ENCODE measurements at regions not wholly inside any gene's neighbourhood (a gene's known extent, or its start where the extent isn't known, plus 50 kb on each side); places are given as distances from the start of the nearest gene placed in this dataset.
"Not testable (repeated sequence)": the region's sequence is repeated elsewhere in the genome, so short reads cannot be mapped to it uniquely, and the experiment has no call there.

- DNase-seq (ENCODE audit: extremely low spot score, unreplicated experiment), result no peak
- Mint-ChIP-seq H3K9me3 (ENCODE audit: unreplicated experiment) (peaks cover 11% of the 10 kb centered on the region), H3K27me3 (ENCODE audit: unreplicated experiment) (peaks cover 2% of the 10 kb centered on the region), H3K36me3 (ENCODE audit: unreplicated experiment) (no peaks in the 10 kb centered on the region), H3K27ac (ENCODE audit: unreplicated experiment) (no peak overlapping the region), H3K4me1 (ENCODE audit: unreplicated experiment) (no peaks in the 10 kb centered on the region), H3K4me3 (ENCODE audit: unreplicated experiment) (no peak overlapping the region)
- TF ChIP-seq CTCF (IDR thresholded peaks at IDR 0.05), result no peak
Observed at GRCh38 chr17:72193391-72194106, 72.7 kb downstream of the SOX9 start.

GRCh38 chr17:72194107-72194440 is 73.3 kb downstream of the SOX9 start:
- not testable (repeated sequence) for H3K36me3 Mint-ChIP-seq (ENCODE audit: unreplicated experiment); H3K4me3 Mint-ChIP-seq (ENCODE audit: unreplicated experiment); H3K27ac Mint-ChIP-seq (ENCODE audit: unreplicated experiment); H3K27me3 Mint-ChIP-seq (ENCODE audit: unreplicated experiment); H3K4me1 Mint-ChIP-seq (ENCODE audit: unreplicated experiment); DNase-seq (ENCODE audit: extremely low spot score, unreplicated experiment)
- peaks cover 11% of the 10 kb centered on the region for H3K9me3 Mint-ChIP-seq (ENCODE audit: unreplicated experiment)

GRCh38 chr17:72199256-72199655 is 78.4 kb downstream of the SOX9 start:
- H3K36me3 Mint-ChIP-seq (ENCODE audit: unreplicated experiment), result no peaks in the 10 kb centered on the region
- no peaks in the 10 kb centered on the region for H3K4me1 Mint-ChIP-seq (ENCODE audit: unreplicated experiment)
- no peak overlapping the region for H3K4me3 Mint-ChIP-seq (ENCODE audit: unreplicated experiment)
- no peak for DNase-seq (ENCODE audit: extremely low spot score, unreplicated experiment)
- no peak for TF ChIP-seq CTCF (IDR thresholded peaks at IDR 0.05)
- H3K27ac Mint-ChIP-seq (ENCODE audit: unreplicated experiment), result no peak overlapping the region
- peaks cover 11% of the 10 kb centered on the region for H3K9me3 Mint-ChIP-seq (ENCODE audit: unreplicated experiment)
- peaks cover 11% of the 10 kb centered on the region for H3K27me3 Mint-ChIP-seq (ENCODE audit: unreplicated experiment)

- no peaks in the 10 kb centered on the region for H3K36me3 Mint-ChIP-seq (ENCODE audit: unreplicated experiment)
- no peak overlapping the region for H3K4me3 Mint-ChIP-seq (ENCODE audit: unreplicated experiment)
- no peaks in the 10 kb centered on the region for H3K4me1 Mint-ChIP-seq (ENCODE audit: unreplicated experiment)
- DNase-seq (ENCODE audit: extremely low spot score, unreplicated experiment), result no peak
- H3K27me3 Mint-ChIP-seq (ENCODE audit: unreplicated experiment), result peaks cover 51% of the 10 kb centered on the region
- no peak overlapping the region for H3K27ac Mint-ChIP-seq (ENCODE audit: unreplicated experiment)
- no peak for TF ChIP-seq CTCF (IDR thresholded peaks at IDR 0.05)
- H3K9me3 Mint-ChIP-seq (ENCODE audit: unreplicated experiment), result no peaks in the 10 kb centered on the region
Observed at GRCh38 chr17:72204742-72205141, 83.9 kb downstream of the SOX9 start.

- no peak for DNase-seq (ENCODE audit: extremely low spot score, unreplicated experiment)
- Mint-ChIP-seq H3K36me3 (ENCODE audit: unreplicated experiment) (no peaks in the 10 kb centered on the region), H3K27ac (ENCODE audit: unreplicated experiment) (no peak overlapping the region), H3K9me3 (ENCODE audit: unreplicated experiment) (no peaks in the 10 kb centered on the region), H3K4me3 (ENCODE audit: unreplicated experiment) (no peak overlapping the region), H3K4me1 (ENCODE audit: unreplicated experiment) (no peaks in the 10 kb centered on the region), H3K27me3 (ENCODE audit: unreplicated experiment) (peaks cover 51% of the 10 kb centered on the region)
- TF ChIP-seq CTCF (IDR thresholded peaks at IDR 0.05), result no peak
Observed at GRCh38 chr17:72205357-72205756, 84.5 kb downstream of the SOX9 start.

GRCh38 chr17:72205822-72206221 is 85.0 kb downstream of the SOX9 start:
- no peak for TF ChIP-seq CTCF (IDR thresholded peaks at IDR 0.05)
- Mint-ChIP-seq H3K36me3 (ENCODE audit: unreplicated experiment) (no peaks in the 10 kb centered on the region), H3K27ac (ENCODE audit: unreplicated experiment) (no peak overlapping the region), H3K9me3 (ENCODE audit: unreplicated experiment) (no peaks in the 10 kb centered on the region), H3K4me1 (ENCODE audit: unreplicated experiment) (no peaks in the 10 kb centered on the region), H3K27me3 (ENCODE audit: unreplicated experiment) (peaks cover 51% of the 10 kb centered on the region), H3K4me3 (ENCODE audit: unreplicated experiment) (no peak overlapping the region)
- DNase-seq (ENCODE audit: extremely low spot score, unreplicated experiment), result no peak
